HEK293 (cell line): ENCODE measurements at regions not wholly inside any gene's neighbourhood (a gene's known extent, or its start where the extent isn't known, plus 50 kb on each side); places are given as distances from the start of the nearest gene placed in this dataset.

Experiments used
- CTCF ChIP-seq: fragments of 450-650 bp; formaldehyde crosslinking; IDR thresholded peaks from 2 replicates; pipeline ENCODE4 v1.5.1; 2016; ENCODE audit warnings: missing biosample characterization, missing genetic modification characterization
- IKZF3 ChIP-seq: fragments of 450-650 bp; IDR thresholded peaks from 2 replicates; pipeline ENCODE4 v1.5.0; 2018; ENCODE audit warnings: missing biosample characterization, mild to moderate bottlenecking, missing genetic modification characterization, moderate library complexity
- REPIN1 ChIP-seq: fragments of 450-650 bp; formaldehyde crosslinking; IDR thresholded peaks from 2 replicates; pipeline ENCODE4 v1.5.1; 2017; ENCODE audit warnings: missing biosample characterization, missing genetic modification characterization, low read depth
- SCRT2 ChIP-seq: fragments of 450-650 bp; formaldehyde crosslinking; IDR thresholded peaks from 2 replicates; pipeline ENCODE4 v1.5.1; 2016; ENCODE audit warnings: missing biosample characterization, missing genetic modification characterization
- TSHZ1 ChIP-seq: fragments of 450-650 bp; formaldehyde crosslinking; IDR thresholded peaks from 2 replicates; pipeline ENCODE4 v1.5.1; 2016; ENCODE audit warnings: missing biosample characterization, missing genetic modification characterization, borderline replicate concordance
- YY1 ChIP-seq: fragments of 450-650 bp; formaldehyde crosslinking; IDR thresholded peaks from 2 replicates; pipeline ENCODE4 v1.5.1; 2018; ENCODE audit warnings: missing biosample characterization, missing genetic modification characterization
- ZFP3 ChIP-seq: fragments of 450-650 bp; formaldehyde crosslinking; IDR thresholded peaks from 2 replicates; pipeline ENCODE4 v1.5.1; 2016; ENCODE audit warnings: low read depth, missing biosample characterization, missing genetic modification characterization
- ZFP37 ChIP-seq: fragments of 450-650 bp; formaldehyde crosslinking; IDR thresholded peaks from 2 replicates; pipeline ENCODE4 v1.5.1; 2016; ENCODE audit warnings: missing biosample characterization, missing genetic modification characterization
- ZNF133 ChIP-seq: fragments of 450-650 bp; formaldehyde crosslinking; IDR thresholded peaks from 2 replicates; pipeline ENCODE4 v1.5.1; 2016; ENCODE audit warnings: missing biosample characterization, missing genetic modification characterization
- ZNF274 ChIP-seq, 2 experiments: fragments of 200-500 bp in 1 of 2; fragments of 450-650 bp in 1 of 2; sonication (Bioruptor generic) in 1 of 2; formaldehyde crosslinking in 1 of 2; IDR thresholded peaks; 2 replicates each; pipeline versions ENCODE4 v1.5.1 to v1.6.1; 2014 to 2016; ENCODE audit warnings: borderline replicate concordance in 1 of 2, inconsistent platforms in 1 of 2, low read length in 1 of 2, missing biosample characterization in 1 of 2, missing genetic modification characterization in 1 of 2
- ZNF501 ChIP-seq: fragments of 450-650 bp; formaldehyde crosslinking; IDR thresholded peaks from 2 replicates; pipeline ENCODE4 v1.5.1; 2016; ENCODE audit warnings: missing biosample characterization, missing genetic modification characterization
- ZNF660 ChIP-seq: fragments of 450-650 bp; IDR thresholded peaks from 2 replicates; pipeline ENCODE4 v1.5.1; 2018; ENCODE audit warnings: missing biosample characterization, mild to moderate bottlenecking, missing genetic modification characterization
- TF ChIP-seq, protein P1 (sequence below): fragments of 450-650 bp; formaldehyde crosslinking; IDR thresholded peaks from 2 replicates; pipeline ENCODE4 v1.5.1; 2016; ENCODE audit warnings: missing biosample characterization, missing genetic modification characterization, low read depth
- TF ChIP-seq, protein P2 (sequence below): fragments of 450-650 bp; formaldehyde crosslinking; IDR thresholded peaks from 2 replicates; pipeline ENCODE4 v1.5.0; 2017; ENCODE audit warnings: missing biosample characterization, missing genetic modification characterization, borderline replicate concordance

GRCh38 chr7:132708470-132708869 is 132.2 kb upstream of the PLXNA4 start:
- TF ChIP-seq YY1 (tag by site-specific recombination) (no peak), REPIN1 (tag by site-specific recombination) (no peak), SCRT2 (no peak), ZNF133 (no peak), ZNF660 (tag by site-specific recombination) (no peak), CTCF (no peak), IKZF3 (no peak), ZNF501 (no peak), TSHZ1 (tag by site-specific recombination) (no peak), ZFP37 (no peak), ZNF274 (IDR thresholded peaks at IDR 0.05; ENCODE audit: low read length) (no peak), ZNF274 (tag by site-specific recombination; IDR thresholded peaks at IDR 0.05; ENCODE audit: borderline replicate concordance) (no peak), ZFP3 (tag by site-specific recombination) (no peak)
- TF ChIP-seq, protein P1, sequence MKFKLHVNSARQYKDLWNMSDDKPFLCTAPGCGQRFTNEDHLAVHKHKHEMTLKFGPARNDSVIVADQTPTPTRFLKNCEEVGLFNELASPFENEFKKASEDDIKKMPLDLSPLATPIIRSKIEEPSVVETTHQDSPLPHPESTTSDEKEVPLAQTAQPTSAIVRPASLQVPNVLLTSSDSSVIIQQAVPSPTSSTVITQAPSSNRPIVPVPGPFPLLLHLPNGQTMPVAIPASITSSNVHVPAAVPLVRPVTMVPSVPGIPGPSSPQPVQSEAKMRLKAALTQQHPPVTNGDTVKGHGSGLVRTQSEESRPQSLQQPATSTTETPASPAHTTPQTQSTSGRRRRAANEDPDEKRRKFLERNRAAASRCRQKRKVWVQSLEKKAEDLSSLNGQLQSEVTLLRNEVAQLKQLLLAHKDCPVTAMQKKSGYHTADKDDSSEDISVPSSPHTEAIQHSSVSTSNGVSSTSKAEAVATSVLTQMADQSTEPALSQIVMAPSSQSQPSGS (tag by site-specific recombination), result no peak
- TF ChIP-seq, protein P2, sequence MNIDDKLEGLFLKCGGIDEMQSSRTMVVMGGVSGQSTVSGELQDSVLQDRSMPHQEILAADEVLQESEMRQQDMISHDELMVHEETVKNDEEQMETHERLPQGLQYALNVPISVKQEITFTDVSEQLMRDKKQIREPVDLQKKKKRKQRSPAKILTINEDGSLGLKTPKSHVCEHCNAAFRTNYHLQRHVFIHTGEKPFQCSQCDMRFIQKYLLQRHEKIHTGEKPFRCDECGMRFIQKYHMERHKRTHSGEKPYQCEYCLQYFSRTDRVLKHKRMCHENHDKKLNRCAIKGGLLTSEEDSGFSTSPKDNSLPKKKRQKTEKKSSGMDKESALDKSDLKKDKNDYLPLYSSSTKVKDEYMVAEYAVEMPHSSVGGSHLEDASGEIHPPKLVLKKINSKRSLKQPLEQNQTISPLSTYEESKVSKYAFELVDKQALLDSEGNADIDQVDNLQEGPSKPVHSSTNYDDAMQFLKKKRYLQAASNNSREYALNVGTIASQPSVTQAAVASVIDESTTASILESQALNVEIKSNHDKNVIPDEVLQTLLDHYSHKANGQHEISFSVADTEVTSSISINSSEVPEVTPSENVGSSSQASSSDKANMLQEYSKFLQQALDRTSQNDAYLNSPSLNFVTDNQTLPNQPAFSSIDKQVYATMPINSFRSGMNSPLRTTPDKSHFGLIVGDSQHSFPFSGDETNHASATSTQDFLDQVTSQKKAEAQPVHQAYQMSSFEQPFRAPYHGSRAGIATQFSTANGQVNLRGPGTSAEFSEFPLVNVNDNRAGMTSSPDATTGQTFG, result no peak
